KBM-7 (cell line): ENCODE measurements at regions not wholly inside any gene's neighbourhood (a gene's known extent, or its start where the extent isn't known, plus 50 kb on each side); places are given as distances from the start of the nearest gene placed in this dataset.
"Not testable (repeated sequence)": the region's sequence is repeated elsewhere in the genome, so short reads cannot be mapped to it uniquely, and the experiment has no call there.

Source experiments
- DNase-seq: peaks from one replicate; pipeline ENCODE4 v3.0.0-alpha.2; 2015
- in situ Hi-C: fragments of 300-500 bp; cut with MboI; formaldehyde crosslinking; loops from 2 replicates; pipeline ENCODE4 v1.14.3; 2020; ENCODE audit warnings: low sequenced_read_pairs, low pct_unique_long_range_greater_than_20kb, mixed read lengths

DNA sequence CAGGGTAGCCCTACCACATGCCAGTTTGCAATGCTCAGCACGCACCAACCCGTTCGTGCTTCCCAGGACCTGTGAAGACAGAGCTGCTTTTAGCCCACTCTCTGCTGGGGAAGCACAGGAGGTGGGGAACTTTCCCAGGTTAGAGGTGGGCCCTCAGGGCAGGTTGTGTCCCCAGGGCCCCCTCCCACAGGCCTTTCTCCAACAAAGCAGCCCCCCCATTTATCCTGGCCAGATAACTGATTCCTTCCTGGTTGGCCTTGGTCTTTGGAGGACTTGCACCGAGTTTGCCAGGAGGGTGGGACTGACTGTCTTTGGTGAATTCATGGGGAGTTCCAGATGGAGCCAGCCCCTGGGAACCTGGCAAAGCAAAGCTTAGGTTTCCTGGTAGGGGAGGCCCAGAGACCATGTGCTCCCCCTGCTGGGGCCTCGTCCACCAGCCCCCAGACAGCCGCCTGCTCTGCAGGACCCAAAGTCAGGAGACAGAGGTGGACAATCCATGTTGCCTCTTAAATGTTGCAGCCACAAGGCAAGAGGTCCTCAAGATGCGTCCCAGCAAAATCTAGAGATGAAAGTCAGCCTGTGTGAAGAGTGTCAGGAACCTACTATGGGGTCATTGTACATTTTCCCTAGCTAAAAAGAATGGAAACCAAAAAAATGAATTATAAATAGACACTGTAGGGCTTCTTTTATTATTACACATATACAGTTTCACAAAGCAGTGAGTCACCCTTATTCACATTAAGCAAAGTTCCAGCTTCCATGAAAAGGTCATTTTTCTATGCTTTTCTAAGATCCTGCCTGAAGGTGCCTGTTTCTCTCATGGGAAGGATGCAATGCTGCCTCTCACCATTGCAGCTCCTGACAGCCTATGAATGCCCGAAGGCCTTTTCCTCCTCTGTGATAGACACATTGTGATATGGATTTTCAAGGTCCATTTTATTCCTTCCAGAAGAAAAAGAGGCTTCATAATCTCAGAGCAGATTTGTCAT lies 497.8 kb downstream of the PREX1 start:
- peak; percentile 8 for DNase-seq
- in situ Hi-C loops: no loop called here

DNA sequence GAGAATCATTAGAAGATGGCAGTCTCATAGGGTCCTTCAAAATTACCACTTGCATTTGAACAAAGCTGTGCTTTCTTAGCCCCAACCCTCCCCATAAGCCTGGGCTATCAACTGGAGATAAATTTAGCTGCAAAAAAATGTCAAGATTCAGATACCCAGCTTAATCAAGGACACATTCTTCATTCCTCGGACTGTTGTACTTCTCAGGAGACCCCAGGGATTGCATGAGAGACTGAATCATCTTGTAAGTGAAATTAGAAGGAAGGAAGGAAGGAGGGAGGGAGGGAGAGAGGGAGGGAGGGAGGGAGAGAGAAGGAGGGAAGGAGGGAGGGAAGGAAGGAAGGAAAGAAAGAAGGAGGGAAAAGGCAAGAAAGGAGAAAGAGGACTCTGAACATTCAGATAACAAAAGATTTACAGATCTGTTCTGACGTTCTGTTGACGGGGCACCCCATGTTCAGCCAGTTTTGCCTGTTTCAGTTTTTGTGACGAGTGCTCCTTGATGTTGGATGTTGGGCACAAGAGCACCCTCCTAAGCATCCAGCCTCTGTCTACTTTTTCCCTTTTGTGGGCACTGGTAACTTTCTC lies 498.7 kb downstream of the PREX1 start:
- in situ Hi-C loops: no loop called here
- no peak for DNase-seq

DNA sequence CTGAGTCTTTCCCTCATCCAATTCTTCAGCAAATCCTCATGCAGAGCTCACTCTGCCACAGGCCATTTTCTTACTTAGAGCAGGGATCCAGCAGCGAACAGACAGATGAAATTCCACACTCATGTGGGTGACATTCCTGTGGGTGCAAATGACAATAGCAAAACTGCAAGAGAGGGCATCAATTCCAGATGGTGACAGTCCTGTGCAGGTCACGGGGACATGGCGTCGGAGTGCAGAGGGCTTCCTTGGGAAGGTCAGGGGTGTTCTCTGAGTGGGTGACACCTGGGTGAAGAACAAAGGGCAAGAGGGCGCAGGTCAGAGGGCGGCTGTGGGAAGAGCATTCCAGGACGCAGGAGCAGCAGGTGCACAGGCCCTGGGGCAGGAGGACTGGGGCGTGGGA lies 500.0 kb downstream of the PREX1 start:
- DNase-seq, in situ Hi-C loops: not testable (repeated sequence)

DNA sequence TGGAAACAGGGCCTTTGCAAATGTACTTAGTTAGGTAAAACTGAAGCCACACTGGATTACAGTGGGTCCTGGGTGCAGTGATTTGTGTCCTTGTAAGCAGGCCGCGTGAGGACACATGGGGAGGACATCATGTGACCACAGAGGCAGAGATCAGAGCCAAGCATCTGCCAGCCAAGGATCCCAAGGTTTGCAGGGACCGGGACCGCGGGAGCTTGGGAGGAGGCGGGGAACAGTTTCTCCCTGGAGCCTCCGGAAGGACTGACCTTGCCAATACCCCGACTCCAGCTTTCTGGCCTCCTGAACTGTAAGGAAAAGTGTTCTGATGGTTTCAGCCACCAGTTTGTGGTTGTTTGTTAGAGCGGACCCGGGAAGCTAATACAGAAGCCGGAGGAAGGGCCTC lies 500.9 kb downstream of the PREX1 start:
- in situ Hi-C loops: no loop called here
- DNase-seq: no peak

DNA sequence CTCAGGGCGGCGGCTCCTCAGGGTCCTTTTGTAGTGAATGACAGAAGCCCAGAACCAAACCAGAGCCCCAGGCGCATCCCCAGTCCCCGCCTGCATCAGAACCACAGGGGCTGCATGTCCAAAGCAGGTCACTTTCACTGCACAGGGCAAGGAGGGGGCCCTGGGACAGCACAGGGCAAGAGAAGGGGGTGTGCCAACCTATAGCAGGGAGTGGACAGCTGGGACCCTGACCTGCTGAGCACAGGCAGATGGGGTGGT lies 501.4 kb downstream of the PREX1 start:
- DNase-seq: no peak
- in situ Hi-C loops: no loop called here

DNA sequence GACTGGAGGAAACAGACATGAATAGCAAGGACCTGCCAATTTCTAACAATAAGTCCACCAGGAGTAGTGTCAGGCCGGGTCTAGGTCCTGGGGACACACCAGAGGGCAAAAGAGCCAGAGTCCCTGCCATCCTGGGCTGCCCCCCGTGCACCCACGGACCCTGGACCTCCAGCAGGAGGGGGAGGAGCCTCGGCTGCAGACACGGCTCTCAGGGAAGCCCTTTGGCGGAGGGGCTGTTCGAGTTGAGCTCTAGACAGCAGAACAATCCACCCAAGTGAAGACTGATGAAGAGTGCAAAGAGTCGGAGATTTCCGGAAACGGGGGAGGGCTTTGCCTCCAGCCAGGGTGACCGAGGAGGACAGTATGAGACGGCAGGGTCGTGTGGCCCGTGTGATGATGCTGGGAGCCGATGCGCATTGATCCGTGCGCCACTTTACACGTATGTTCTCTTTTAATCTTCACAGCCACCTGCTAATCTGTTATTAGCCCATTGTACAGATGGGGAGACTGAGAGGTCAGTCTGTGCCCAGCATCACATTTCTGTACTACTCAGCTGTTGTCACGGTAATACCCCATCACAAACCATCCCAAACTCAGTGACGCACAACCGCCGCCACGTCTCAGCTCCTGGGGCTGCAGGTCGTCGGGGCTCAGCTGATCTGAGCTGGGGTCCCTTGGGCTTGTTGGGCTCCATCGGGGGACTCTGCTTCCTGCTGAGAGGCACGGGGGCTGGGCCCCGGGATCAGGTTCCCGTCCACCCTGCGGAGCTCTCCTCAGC lies 502.0 kb downstream of the PREX1 start:
- no peak for DNase-seq
- in situ Hi-C loops: no loop called here

DNA sequence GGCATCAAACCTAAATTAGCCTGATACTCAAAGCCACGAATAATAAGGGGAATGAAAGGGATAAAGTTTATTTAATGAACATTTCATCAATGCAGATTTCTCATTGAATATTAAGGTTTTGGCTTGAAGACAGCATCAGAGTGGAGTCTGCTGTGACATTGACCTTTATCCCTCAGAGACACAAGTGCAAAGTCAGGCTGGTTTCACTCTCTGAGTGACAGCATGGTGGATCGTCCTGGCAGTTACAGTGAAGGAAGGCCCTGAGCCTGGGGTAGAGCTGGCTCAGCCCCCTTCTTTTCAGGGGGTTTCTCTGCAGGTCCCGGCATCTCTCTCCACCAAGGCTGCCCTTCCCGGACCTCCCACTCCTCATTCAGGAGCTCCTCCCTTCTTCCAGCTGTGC lies 503.1 kb downstream of the PREX1 start:
- no peak for DNase-seq
- in situ Hi-C loops: no loop called here

DNA sequence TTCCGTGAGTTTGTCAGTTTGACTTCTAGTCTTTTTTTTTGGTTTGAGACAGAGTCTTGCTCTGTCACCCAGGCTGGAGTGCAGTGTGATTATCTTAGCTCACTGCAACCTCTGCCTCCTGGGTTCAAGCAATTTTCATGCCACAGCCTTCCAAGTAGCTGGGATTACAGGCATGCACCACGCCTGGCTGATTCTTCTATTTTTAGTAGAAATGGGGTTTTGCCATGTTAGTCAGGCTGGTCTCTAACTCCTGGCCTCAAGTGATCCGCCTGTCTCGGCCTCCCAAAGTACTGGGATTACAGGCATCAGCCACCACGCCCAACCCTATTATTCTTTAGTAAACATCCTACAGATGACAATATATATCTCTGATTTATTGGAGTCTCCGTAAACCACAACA lies 506.5 kb downstream of the PREX1 start:
- DNase-seq: no peak
- in situ Hi-C loops: no loop called here

DNA sequence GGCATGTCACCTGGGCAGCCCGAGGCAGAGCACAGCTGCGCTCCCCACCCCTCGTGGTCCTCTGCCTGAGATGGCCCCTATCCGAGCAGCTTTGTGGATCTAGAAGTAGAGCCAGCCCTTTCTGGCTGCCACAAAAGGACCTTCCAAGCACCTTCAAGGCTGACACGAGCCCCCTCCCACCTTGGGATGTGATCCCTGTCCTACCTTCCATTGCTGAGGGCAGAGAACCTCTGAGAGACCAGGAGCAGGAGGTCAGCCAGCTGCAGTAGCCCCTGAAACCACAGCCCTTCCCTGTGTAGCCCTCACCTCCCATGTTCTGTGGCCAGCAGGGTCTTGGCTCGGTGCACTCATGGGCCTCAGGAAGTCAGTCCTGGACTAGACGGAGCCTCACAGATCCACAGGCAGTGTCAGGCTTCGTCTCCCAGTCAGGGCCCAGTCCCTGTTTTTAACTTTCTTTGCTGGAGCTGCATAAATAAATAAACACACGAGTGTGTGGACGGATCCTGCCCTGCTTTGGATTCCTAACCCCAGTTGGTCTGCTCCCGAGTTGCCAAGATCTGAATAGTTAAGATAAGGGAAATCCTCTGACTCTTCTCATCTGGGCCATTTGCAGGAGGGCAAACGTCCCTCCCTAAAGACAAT lies 507.7 kb downstream of the PREX1 start:
- in situ Hi-C loops: no loop called here
- DNase-seq: no peak

DNA sequence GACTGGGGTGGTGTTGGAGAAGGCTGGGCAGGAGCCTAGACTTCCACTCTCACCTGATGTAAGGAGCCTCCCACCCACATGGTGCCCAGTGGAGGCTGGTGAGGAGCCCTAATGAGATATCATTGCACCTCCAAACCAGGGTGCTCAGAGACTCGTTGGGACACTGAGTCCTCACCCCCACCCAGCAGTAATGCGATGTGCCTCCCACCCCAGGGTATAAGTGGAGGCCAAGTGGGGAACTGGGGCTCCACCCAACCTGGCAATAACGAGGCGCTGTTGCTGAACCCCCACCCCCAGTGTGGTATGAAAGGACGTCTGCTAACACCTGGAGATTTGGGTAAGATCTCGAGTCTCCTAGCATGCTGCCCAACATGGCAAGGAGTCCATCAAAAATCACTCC lies 510.2 kb downstream of the PREX1 start:
- in situ Hi-C loops: no loop called here
- no peak for DNase-seq

DNA sequence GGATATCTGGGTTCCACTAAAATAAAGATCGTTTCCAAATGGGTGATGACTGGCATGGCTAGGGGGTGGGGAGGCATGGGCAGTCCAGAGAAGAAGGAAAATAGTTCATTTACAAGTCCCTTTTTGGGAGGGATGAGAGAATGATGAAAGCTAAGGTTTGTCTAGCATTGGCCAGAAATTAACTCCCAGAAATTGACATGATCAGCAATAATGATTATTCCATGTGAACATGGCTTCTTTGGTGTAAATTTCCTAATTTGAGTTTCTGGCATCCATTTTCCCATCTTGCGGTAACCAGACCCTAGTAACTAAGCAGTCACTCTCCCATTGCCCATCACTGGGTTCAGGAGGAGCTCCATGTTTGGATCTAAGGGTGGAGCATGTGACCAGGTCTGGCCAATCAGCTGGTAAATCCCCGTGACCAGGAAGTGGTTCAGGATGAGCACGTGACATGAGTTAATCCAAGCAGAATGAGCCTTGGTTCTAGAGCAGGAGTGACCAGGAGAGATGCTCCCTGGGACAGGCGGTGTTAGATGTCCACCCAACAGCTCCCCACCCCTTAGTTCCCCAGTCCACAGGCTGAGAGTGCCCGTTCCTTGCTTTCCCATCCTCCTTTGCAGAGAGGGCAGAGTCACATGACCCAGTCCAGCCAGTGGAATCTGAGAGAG lies 512.7 kb downstream of the PREX1 start:
- in situ Hi-C loops: no loop called here
- DNase-seq: no peak

DNA sequence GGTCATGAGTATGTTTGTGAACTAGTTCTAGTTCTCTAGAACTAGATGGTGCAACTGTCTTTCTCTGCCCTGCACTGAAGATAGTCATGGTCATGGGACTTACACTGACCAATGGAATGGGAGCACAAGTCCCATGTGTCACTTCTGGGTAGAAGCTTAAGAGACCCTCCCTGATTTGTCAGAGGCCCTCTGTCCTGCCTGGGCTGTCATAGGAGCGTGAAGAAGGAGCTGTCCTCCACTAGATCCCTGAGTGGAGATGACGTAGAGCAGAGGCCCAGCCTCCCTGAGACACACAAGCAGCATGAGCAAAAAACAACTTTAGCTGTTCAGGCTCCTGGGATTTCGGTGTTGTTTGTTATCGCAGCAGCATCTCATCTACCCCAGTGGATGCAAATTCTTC lies 514.5 kb downstream of the PREX1 start:
- in situ Hi-C loops: no loop called here
- no peak for DNase-seq

DNA sequence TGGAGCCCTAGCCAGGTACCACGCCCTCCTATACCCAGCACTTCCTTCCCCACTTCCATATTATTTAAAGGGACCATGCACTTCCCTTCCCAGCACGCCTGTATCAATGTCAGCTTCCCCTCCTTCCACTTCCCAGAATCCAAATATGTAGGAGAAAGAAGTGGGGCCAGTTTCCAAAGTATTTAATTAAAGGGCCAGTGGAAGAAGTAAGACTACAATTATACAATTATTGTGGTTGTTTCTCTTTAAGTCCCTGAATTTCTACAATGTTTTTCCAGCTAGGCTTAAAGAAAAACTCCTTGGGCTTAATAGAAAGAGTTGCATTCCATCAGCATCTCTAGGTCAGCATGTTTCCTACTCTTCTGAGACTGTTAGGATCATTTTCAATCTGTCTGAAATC lies 515.8 kb downstream of the PREX1 start:
- no peak for DNase-seq
- in situ Hi-C loops: no loop called here

DNA sequence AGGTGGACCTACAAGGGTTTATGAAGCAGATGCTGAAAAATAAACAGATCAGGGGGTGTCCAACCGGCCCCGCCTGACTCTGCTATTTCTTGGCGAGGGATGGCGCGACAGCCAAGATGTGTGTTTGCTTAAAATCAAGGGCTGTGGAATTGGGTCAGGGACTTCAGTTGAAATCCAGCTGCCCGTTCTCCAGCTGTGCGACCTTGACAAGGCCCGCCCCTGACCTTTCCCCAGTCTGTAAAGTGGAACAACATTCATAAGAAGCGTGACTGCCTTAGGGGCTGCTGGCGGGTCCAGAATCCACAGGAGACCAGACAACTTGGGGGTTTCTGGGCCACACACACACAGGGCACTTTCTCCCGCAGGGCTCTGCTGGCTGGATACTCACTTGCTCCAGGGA lies 517.5 kb downstream of the PREX1 start:
- in situ Hi-C loops: no loop called here
- no peak for DNase-seq

DNA sequence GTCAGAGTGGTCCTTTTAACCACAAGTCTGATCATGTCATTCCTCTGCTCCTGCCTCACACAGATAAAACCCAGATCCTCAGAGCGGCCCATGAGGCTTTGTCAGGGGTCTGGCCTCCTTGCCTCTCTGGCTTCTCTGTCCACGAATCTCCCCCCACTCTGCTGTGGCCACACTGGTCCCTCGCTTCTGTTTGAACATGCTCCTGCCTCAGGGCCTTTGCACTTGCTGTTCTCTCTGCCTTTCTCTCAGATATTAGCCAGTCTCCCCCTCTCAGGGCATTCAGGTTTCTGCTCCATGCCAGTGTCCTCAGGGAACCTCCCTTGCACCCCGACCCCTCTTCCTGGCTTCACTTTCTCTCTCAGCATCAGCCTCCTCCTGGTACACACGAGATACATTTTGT lies 518.5 kb downstream of the PREX1 start:
- DNase-seq: no peak
- in situ Hi-C loops: no loop called here

DNA sequence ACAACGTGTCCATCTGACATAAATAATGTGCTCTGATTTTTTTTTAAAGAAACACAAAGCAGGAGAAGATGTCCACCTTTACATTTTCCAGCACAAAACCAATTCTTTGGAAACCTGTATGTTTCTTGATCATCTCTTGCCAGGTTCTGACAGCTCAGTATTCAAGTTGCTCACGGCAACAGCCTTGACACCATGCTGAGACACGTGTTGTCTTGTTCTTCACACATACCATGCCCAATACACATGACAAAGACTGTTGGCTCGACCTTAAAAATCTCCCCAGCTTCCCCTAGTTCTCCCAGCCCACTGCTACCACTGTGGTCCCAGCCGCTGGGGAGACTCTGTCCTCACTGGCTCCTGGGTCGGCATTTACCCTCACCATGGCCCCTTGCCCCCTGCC lies 518.9 kb downstream of the PREX1 start:
- in situ Hi-C loops: no loop called here
- no peak for DNase-seq

DNA sequence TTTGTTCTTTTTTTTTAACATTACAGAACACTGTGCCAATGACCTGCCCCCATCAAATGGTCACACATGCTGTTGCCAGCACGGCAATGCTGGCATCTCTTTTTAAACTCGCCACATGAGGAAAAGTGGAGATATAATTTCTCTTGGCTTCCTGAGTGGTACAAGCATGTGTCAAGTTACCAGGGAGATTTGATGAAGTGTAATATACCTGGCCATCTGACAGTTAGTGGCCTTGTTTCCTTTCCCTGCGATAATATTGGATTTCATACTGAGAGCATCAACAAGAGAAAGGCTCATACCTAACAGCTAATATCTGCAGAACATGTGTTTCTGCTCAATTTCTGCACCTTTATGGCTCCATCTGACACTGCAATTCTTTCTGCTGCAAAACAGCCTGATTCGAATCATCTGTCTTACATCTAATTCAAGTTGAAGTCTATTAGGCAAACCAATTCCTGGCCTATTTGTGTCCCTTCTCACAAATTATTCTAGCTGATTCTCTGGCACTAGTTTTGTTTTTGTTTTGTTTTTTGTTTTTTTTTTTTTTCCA lies 519.5 kb downstream of the PREX1 start:
- in situ Hi-C loops: no loop called here
- no peak for DNase-seq

DNA sequence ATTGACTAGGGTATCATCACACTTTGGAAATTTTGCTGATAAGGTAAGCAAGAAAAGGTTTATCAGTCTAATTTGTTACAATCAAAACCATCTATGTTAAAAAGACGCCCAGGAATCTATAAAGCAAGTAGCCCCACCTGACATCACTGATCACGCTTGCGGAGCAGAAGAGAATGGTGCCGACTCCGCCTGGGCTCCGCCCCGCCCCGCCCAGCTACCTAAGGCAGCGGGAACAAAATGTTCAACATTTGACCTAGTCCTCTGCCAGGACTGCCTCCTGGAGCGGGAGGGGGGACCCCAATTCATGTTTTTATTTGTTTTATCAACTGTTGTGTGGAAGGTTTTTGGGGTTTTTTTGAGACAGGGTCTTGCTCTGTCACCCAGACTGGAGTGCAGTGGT lies 520.5 kb downstream of the PREX1 start:
- no peak for DNase-seq
- in situ Hi-C loops: no loop called here
